OCI-LY7 (cell line): ENCODE measurements at regions not wholly inside any gene's neighbourhood (a gene's known extent, or its start where the extent isn't known, plus 50 kb on each side); places are given as distances from the start of the nearest gene placed in this dataset.

Experiments
- BruUV-seq: library from RNA; stranded (reverse); fragments of 400-500 nt; replicated peaks from 2 replicates; lab custom pipeline; 2021; lab: Mats Ljungman, UMichigan
- CTCF ChIA-PET: fragments of 300-600 bp; sonication (Branson Sonifier 250); formaldehyde crosslinking; loops from one replicate; lab custom pipeline; 2022; ENCODE audit warnings: antibody characterized with exemption; ENCODE audit not compliant: unreplicated experiment; lab: Charles Lee
- POLR2A ChIA-PET: fragments of 300-600 bp; sonication (Branson Sonifier 250); formaldehyde crosslinking; loops from one replicate; lab custom pipeline; 2022; ENCODE audit warnings: antibody characterized with exemption; lab: Charles Lee
- DNase-seq: peaks from one replicate; pipeline ENCODE4 v3.0.0-alpha.2; 2015; ENCODE audit warnings: low spot score
- H2AFZ ChIP-seq: fragments of 200-600 bp; sonication (generic), shearing (Covaris generic); 2 replicates; pipeline ENCODE4 v1.6.1; 2014; ENCODE audit warnings: mild to moderate bottlenecking, antibody characterized with exemption, low read length, moderate library complexity
- H3K27ac ChIP-seq: fragments of 200-600 bp; sonication (generic); 2 replicates; pipeline ENCODE4 v1.5.1; 2014; ENCODE audit warnings: mixed run types, low read depth, mild to moderate bottlenecking, moderate library complexity, low read length, inconsistent platforms; ENCODE audit not compliant: poor library complexity, severe bottlenecking
- H3K36me3 ChIP-seq: fragments of 200-600 bp; sonication (generic); 2 replicates; pipeline ENCODE4 v1.6.1; 2014; ENCODE audit warnings: mild to moderate bottlenecking, antibody characterized with exemption, low read length, moderate library complexity, mixed read lengths; ENCODE audit not compliant: insufficient read depth
- H3K4me1 ChIP-seq: fragments of 200-600 bp; sonication (generic); 2 replicates; pipeline ENCODE4 v1.5.1; 2014; ENCODE audit warnings: mild to moderate bottlenecking, low read length; ENCODE audit not compliant: insufficient read depth, poor library complexity, severe bottlenecking
- H3K4me2 ChIP-seq: fragments of 200-600 bp; sonication (generic); 2 replicates; pipeline ENCODE4 v1.6.1; 2014; ENCODE audit warnings: mild to moderate bottlenecking, low read length
- H3K4me3 ChIP-seq: fragments of 200-600 bp; sonication (generic); 2 replicates; pipeline ENCODE4 v1.5.1; 2014; ENCODE audit warnings: mild to moderate bottlenecking, low read depth, low read length; ENCODE audit not compliant: poor library complexity, severe bottlenecking
- H3K79me2 ChIP-seq: fragments of 200-600 bp; sonication (generic); 2 replicates; pipeline ENCODE4 v1.6.1; 2016; ENCODE audit warnings: low read depth, mild to moderate bottlenecking, low read length, moderate library complexity, mixed read lengths; ENCODE audit not compliant: insufficient read depth
- H3K9me2 ChIP-seq: fragments of 200-600 bp; sonication (generic); 2 replicates; pipeline ENCODE4 v1.6.1; 2016; ENCODE audit warnings: mild to moderate bottlenecking, low read length, mixed read lengths; ENCODE audit not compliant: insufficient read depth
- H3K9me3 ChIP-seq: fragments of 200-600 bp; sonication (generic); 2 replicates; pipeline ENCODE4 v1.6.1; 2014; ENCODE audit warnings: mild to moderate bottlenecking, mixed run types, low read length, mixed read lengths
- H4K20me1 ChIP-seq: fragments of 200-600 bp; sonication (generic); 2 replicates; pipeline ENCODE4 v1.6.1; 2014; ENCODE audit warnings: mild to moderate bottlenecking, antibody characterized with exemption, low read length, moderate library complexity, mixed read lengths; ENCODE audit not compliant: insufficient read depth
- EZH2phosphoT487 ChIP-seq: fragments of 200-600 bp; sonication (generic); IDR thresholded peaks from 2 replicates; pipeline ENCODE4 v1.6.1; 2018; ENCODE audit warnings: low read depth, borderline replicate concordance, mild to moderate bottlenecking, mixed run types, antibody characterized with exemption, low read length, moderate library complexity, mixed read lengths
- intact Hi-C: fragments of 100-400 bp; cut with micrococcal nuclease; formaldehyde crosslinking; loops from one replicate; pipeline ENCODE4 v1.10.0; 2022; ENCODE audit not compliant: unreplicated experiment
- TF ChIP-seq, protein P1 (sequence below): fragments of 200-600 bp; sonication (generic); conservative IDR thresholded peaks from 2 replicates; pipeline ENCODE4 v1.5.1; 2014; ENCODE audit warnings: mild to moderate bottlenecking, antibody characterized with exemption, low read length, moderate library complexity, mixed read lengths

DNA sequence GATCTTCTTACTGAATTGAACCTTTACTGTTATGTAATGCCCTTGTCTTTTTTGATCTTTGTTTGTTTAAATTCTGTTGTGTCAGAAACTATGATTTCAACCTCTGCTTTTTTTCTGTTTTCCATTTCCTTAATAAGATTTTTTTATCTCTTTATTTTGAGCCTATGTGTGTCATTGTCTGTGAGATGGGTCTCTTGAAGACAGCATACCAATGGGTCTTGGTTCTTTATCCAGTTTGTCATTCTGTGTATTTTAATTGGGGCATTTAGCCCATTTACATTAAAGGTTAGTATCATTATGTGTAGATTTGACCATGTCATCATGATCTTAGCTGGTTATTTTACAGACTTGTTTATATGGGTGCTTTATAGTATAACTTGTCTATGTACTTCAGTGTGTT, 1803.3 kb downstream of the SLITRK5 start:
- no peak for DNase-seq
- Histone ChIP-seq H2AFZ (no peak overlapping the region), H3K4me3 (no peak overlapping the region), H3K36me3 (no peaks in the 10 kb centered on the region), H3K27ac (no peak overlapping the region), H3K4me2 (no peak overlapping the region), H3K9me3 (peaks cover 48% of the 10 kb centered on the region), H4K20me1 (no peaks in the 10 kb centered on the region), H3K9me2 (no peaks in the 10 kb centered on the region), H3K79me2 (no peaks in the 10 kb centered on the region), H3K4me1 (no peaks in the 10 kb centered on the region)
- intact Hi-C loops, result no loop called here
- no peak for TF ChIP-seq EZH2phosphoT487
- TF ChIP-seq, protein P1, sequence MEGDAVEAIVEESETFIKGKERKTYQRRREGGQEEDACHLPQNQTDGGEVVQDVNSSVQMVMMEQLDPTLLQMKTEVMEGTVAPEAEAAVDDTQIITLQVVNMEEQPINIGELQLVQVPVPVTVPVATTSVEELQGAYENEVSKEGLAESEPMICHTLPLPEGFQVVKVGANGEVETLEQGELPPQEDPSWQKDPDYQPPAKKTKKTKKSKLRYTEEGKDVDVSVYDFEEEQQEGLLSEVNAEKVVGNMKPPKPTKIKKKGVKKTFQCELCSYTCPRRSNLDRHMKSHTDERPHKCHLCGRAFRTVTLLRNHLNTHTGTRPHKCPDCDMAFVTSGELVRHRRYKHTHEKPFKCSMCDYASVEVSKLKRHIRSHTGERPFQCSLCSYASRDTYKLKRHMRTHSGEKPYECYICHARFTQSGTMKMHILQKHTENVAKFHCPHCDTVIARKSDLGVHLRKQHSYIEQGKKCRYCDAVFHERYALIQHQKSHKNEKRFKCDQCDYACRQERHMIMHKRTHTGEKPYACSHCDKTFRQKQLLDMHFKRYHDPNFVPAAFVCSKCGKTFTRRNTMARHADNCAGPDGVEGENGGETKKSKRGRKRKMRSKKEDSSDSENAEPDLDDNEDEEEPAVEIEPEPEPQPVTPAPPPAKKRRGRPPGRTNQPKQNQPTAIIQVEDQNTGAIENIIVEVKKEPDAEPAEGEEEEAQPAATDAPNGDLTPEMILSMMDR, result no peak
- BruUV-seq, result no TSS peak
- ChIA-PET CTCF (no interaction called here), POLR2A (interaction anchor here (1.4 to 1.5 kb wide), 2 partner anchors 15 to 39 kb away, joined by 3 to 4 read pairs; no protein-coding TSS in a partner anchor)

DNA sequence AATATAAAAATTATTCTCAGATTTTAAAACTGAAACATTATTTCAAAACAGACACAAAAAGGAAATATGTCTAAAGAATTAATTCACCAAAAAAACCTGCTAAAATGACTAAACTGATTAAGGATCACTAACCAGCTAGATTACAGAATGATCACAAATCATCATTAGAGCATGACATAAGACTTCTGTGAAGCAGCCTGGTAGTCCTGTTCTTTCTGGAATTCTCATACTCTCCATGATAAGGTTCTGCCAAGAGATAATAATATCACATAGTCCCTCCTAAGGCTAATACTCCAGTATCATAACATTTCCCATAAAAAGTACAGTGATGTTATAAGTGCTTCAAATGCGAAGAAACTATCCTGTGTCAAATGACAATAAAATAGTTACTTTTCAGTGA, 1814.9 kb downstream of the SLITRK5 start:
- H3K4me3 ChIP-seq, result no peak overlapping the region
- H3K4me2 ChIP-seq, result no peak overlapping the region
- H4K20me1 ChIP-seq, result no peaks in the 10 kb centered on the region
- no TSS peak for BruUV-seq
- DNase-seq, result no peak
- H3K4me1 ChIP-seq, result no peaks in the 10 kb centered on the region
- H3K9me2 ChIP-seq, result no peaks in the 10 kb centered on the region
- no peak overlapping the region for H3K27ac ChIP-seq
- H3K9me3 ChIP-seq, result peaks cover 23% of the 10 kb centered on the region
- POLR2A ChIA-PET, result interaction anchor here (0.9 kb wide), 1 partner anchor 38 kb away, joined by 3 read pairs; no protein-coding TSS in a partner anchor
- CTCF ChIA-PET, result no interaction called here
- TF ChIP-seq, protein P1, result no peak
- TF ChIP-seq EZH2phosphoT487, result no peak
- no peaks in the 10 kb centered on the region for H3K36me3 ChIP-seq
- H2AFZ ChIP-seq, result no peak overlapping the region
- intact Hi-C loops, result no loop called here
- H3K79me2 ChIP-seq, result no peaks in the 10 kb centered on the region

DNA sequence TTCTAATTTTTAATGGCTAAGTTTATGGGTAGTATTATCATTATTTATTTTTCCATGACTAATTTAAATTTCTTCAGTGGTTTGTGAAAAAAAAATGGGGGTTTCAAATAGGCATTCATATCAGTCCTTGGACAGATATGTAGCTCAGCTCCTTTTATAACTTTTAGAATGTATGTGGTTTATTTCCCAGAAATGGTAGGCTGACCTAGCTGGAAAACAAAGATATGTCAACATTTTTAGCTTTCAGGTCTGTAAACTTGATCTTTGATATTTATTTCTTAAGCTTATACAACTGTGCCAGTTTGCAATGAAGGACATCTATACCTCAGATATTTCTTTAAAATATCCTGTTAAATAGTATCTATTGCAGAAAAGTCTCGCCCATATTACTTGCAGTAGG, 1815.5 kb downstream of the SLITRK5 start:
- Histone ChIP-seq H3K4me2 (no peak overlapping the region), H3K9me2 (no peaks in the 10 kb centered on the region), H3K4me3 (no peak overlapping the region), H4K20me1 (no peaks in the 10 kb centered on the region), H3K79me2 (no peaks in the 10 kb centered on the region), H2AFZ (no peak overlapping the region), H3K4me1 (no peaks in the 10 kb centered on the region), H3K9me3 (peaks cover 23% of the 10 kb centered on the region), H3K27ac (no peak overlapping the region), H3K36me3 (no peaks in the 10 kb centered on the region)
- BruUV-seq, result no TSS peak
- TF ChIP-seq, protein P1, result no peak
- TF ChIP-seq EZH2phosphoT487, result no peak
- CTCF ChIA-PET, result no interaction called here
- POLR2A ChIA-PET, result interaction anchor here (0.6 to 0.9 kb wide), 5 partner anchors 8 to 1717 kb away, joined by 3 to 4 read pairs (median 3); no protein-coding TSS in a partner anchor
- intact Hi-C loops, result no loop called here
- DNase-seq, result no peak
